Heart left ventricle (tissue), 13 donors: ENCODE measurements at regions not wholly inside any gene's neighbourhood (a gene's known extent, or its start where the extent isn't known, plus 50 kb on each side); places are given as distances from the start of the nearest gene placed in this dataset.
"Not testable (repeated sequence)": the region's sequence is repeated elsewhere in the genome, so short reads cannot be mapped to it uniquely, and the experiment has no call there.

Source experiments
- CTCF ChIP-seq, 12 donors: fragments of 200-600 bp; sonication (generic) in 4 of 12; IDR thresholded peaks; one replicate each; pipeline versions ENCODE4 v1.5.0 to v1.8.0; 2018 to 2022; ENCODE audit warnings: antibody characterized with exemption in 12 of 12, mild to moderate bottlenecking in 5 of 12
- POLR2A ChIP-seq, 2 donors: fragments of 450-650 bp; IDR thresholded peaks; one replicate each; pipeline ENCODE4 v1.6.1; 2017; ENCODE audit warnings: antibody characterized with exemption in 2 of 2, mild to moderate bottlenecking in 2 of 2, moderate library complexity in 2 of 2
- donor health status: ischemic (EF 13 %, LVEDD 7.1; RV severe dilation, severe dysfunction).
- donor health status: DM: no; HTN: yes; CAD: no.
- donor health status: DM: no; HTN: no; CAD: no.
- donor health status: ischemic (EF 25% LVEDD 6.9; RV normal size, moderate dysfunction).
- donor health status: ischemic (EF 25% LVEDD 5.7; RV mildly dilated, moderate dysfunction).
- donor health status: ischemic (EF 35%, LVEDD 5.7; RV mildly dilated, moderate dysfunction).
- donor health status: nonischemic (EF 11% LVEDD 7.7; RV severe dilation, severe dysfunction).
- donor health status: DM: yes; HTN: yes; CAD: no.
- donor health status: PGD.
- donor health status: ischemic (EF 29% LVEDD 5.4; RV normal size, mild dysfunction).
- donor health status: nonischemic (EF 23%, LVEDD 6.1; RV moderate dilation, normal function).

GRCh38 chr11:67768001-67768730, 93.7 kb upstream of the ALDH3B2 start:
- not testable (repeated sequence) for TF ChIP-seq CTCF, POLR2A (IDR thresholded peaks at IDR 0.05)
